DND-41 (cell line): ENCODE measurements at regions not wholly inside any gene's neighbourhood (a gene's known extent, or its start where the extent isn't known, plus 50 kb on each side); places are given as distances from the start of the nearest gene placed in this dataset.

Experiments used
- ATAC-seq: fragments of 200-7000 bp; cut with Tn5 transposase; 3 replicates; pipeline ENCODE4 v1.9.1; 2021; ENCODE audit warnings: low read depth; ENCODE audit not compliant: insufficient read depth
- DNase-seq: peaks from one replicate; pipeline ENCODE4 v3.0.0-alpha.2; 2020
- H2AFZ ChIP-seq: 2 replicates; pipeline ENCODE4 v1.6.0; 2012; ENCODE audit warnings: low read depth, low read length
- H3K27ac ChIP-seq: 2 replicates; pipeline ENCODE4 v1.5.1; 2012; ENCODE audit warnings: low read length, inconsistent platforms
- H3K27me3 ChIP-seq: fragments of 200-600 bp; sonication (generic); 2 replicates; pipeline ENCODE4 v1.6.0; 2012; ENCODE audit warnings: low read length, mild to moderate bottlenecking, inconsistent platforms; ENCODE audit not compliant: insufficient read depth, poor library complexity
- H3K36me3 ChIP-seq: 2 replicates; pipeline ENCODE4 v1.5.1; 2012; ENCODE audit warnings: low read length, inconsistent platforms; ENCODE audit not compliant: insufficient read depth
- H3K4me1 ChIP-seq: 2 replicates; pipeline ENCODE4 v1.5.1; 2012; ENCODE audit warnings: mild to moderate bottlenecking, low read length; ENCODE audit not compliant: insufficient read depth
- H3K4me2 ChIP-seq: 2 replicates; pipeline ENCODE4 v1.6.0; 2012; ENCODE audit warnings: mild to moderate bottlenecking, moderate library complexity, low read length, inconsistent platforms; ENCODE audit not compliant: insufficient read depth
- H3K4me3 ChIP-seq, 2 experiments: fragments of 200-600 bp in 1 of 2; shearing (Covaris generic) in 1 of 2; 2 replicates each; pipeline ENCODE4 v1.5.1; 2012 to 2016; ENCODE audit warnings: inconsistent platforms in 2 of 2, low read length in 2 of 2, mild to moderate bottlenecking in 2 of 2, low read depth in 1 of 2, moderate library complexity in 1 of 2
- H3K79me2 ChIP-seq: 2 replicates; pipeline ENCODE4 v1.6.0; 2012; ENCODE audit warnings: low read length, inconsistent platforms; ENCODE audit not compliant: insufficient read depth
- H3K9ac ChIP-seq: 2 replicates; pipeline ENCODE4 v1.6.0; 2012; ENCODE audit warnings: low read depth, mild to moderate bottlenecking, inconsistent platforms, low read length, moderate library complexity
- H3K9me3 ChIP-seq: 2 replicates; pipeline ENCODE4 v1.5.1; 2012; ENCODE audit warnings: low read length, moderate library complexity, mild to moderate bottlenecking, inconsistent platforms; ENCODE audit not compliant: insufficient read depth, severe bottlenecking
- H4K20me1 ChIP-seq: 2 replicates; pipeline ENCODE4 v1.6.0; 2012; ENCODE audit warnings: low read length; ENCODE audit not compliant: insufficient read depth
- CTCF ChIP-seq: IDR thresholded peaks from 2 replicates; pipeline ENCODE4 v1.5.1; 2012; ENCODE audit warnings: borderline replicate concordance, low read length, moderate library complexity, mild to moderate bottlenecking; ENCODE audit not compliant: poor library complexity, severe bottlenecking; ENCODE audit errors: extremely low read depth
- EZH2 ChIP-seq: IDR thresholded peaks from 3 replicates; pipeline ENCODE4 v1.6.1; 2012; ENCODE audit warnings: borderline replicate concordance, low read depth, mild to moderate bottlenecking, moderate library complexity, low read length, inconsistent platforms; ENCODE audit not compliant: severe bottlenecking

GRCh38 chr2:79437433-79438267, 75.2 kb upstream of the CTNNA2 start:
- no peaks in the 10 kb centered on the region for H3K4me1 ChIP-seq
- TF ChIP-seq CTCF (no peak), EZH2 (no peak)

GRCh38 chr2:79434362-79434761, 78.5 kb upstream of the CTNNA2 start:
- Histone ChIP-seq H4K20me1 (no peaks in the 10 kb centered on the region), H3K4me2 (no peak overlapping the region), H3K27me3 (no peaks in the 10 kb centered on the region), H3K27ac (no peak overlapping the region), H3K9ac (no peak overlapping the region), H3K79me2 (no peaks in the 10 kb centered on the region), H2AFZ (no peak overlapping the region), H3K9me3 (no peaks in the 10 kb centered on the region), H3K4me3 (no peak overlapping the region), H3K36me3 (no peaks in the 10 kb centered on the region), H3K4me1 (no peaks in the 10 kb centered on the region)
- no peak for TF ChIP-seq EZH2
- no peak for TF ChIP-seq CTCF
- ATAC-seq (no peak), DNase-seq (no peak)

More at GRCh38 chr2:79437433-79438267, 75.2 kb upstream of the CTNNA2 start:
- H3K4me2 ChIP-seq, result no peak overlapping the region
- no peaks in the 10 kb centered on the region for H4K20me1 ChIP-seq
- no peaks in the 10 kb centered on the region for H3K9me3 ChIP-seq
- no peak overlapping the region for H3K9ac ChIP-seq
- DNase-seq (no peak), ATAC-seq (no peak)
- no peaks in the 10 kb centered on the region for H3K27me3 ChIP-seq
- H3K4me3 ChIP-seq, result no peak overlapping the region
- no peak overlapping the region for H3K27ac ChIP-seq
- no peak overlapping the region for H2AFZ ChIP-seq
- H3K36me3 ChIP-seq, result no peaks in the 10 kb centered on the region
- H3K79me2 ChIP-seq, result no peaks in the 10 kb centered on the region

GRCh38 chr2:79432731-79433146, 80.1 kb upstream of the CTNNA2 start:
- H3K4me1 ChIP-seq, result no peaks in the 10 kb centered on the region
- DNase-seq (no peak), ATAC-seq (no peak)
- H3K9ac ChIP-seq, result no peak overlapping the region
- no peak overlapping the region for H3K4me2 ChIP-seq
- no peak for TF ChIP-seq CTCF
- no peak for TF ChIP-seq EZH2
- H4K20me1 ChIP-seq, result no peaks in the 10 kb centered on the region
- no peaks in the 10 kb centered on the region for H3K27me3 ChIP-seq
- H2AFZ ChIP-seq, result no peak overlapping the region
- no peaks in the 10 kb centered on the region for H3K36me3 ChIP-seq
- no peaks in the 10 kb centered on the region for H3K79me2 ChIP-seq
- H3K4me3 ChIP-seq, result no peak overlapping the region
- no peak overlapping the region for H3K27ac ChIP-seq
- no peaks in the 10 kb centered on the region for H3K9me3 ChIP-seq
